ENCODE measurements at regions not wholly inside any gene's neighbourhood (a gene's known extent, or its start where the extent isn't known, plus 50 kb on each side); places are given as distances from the start of the nearest gene placed in this dataset.

DNA sequence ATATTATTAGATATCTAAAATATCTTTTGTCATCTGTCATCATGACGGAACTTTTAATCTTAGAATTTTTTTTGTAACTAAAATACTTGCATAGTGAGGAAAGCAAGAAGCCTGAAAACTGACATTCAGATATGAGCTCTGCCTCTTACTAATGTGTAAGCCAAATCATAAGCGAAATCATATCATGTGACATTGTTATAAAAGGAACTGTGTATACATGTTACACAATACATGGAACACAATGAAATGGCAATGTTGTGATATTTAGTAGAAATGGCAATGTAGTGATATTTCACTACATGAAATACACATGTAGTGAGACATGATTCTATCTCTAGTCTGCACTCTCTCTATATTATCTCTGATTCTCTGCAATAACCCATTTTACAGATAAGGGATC is 1016.4 kb upstream of the PIK3C3 start:
- dilution Hi-C loops (cut with MboI; ENCODE audit: extremely low pct_ligation_motif_present, low sequenced_read_pairs) (no loop called here), intact Hi-C loops (cut with micrococcal nuclease) (loop anchor here (5.0 to 10.0 kb wide), 2 partner anchors 454 to 976 kb away; no protein-coding TSS in a partner anchor)
- POLR2A ChIA-PET, result no interaction called here
- no peak for FAIRE-seq
- H3K79me2 ChIP-seq (ENCODE audit: control insufficient read depth, insufficient read depth, low read length), result no peaks in the 10 kb centered on the region
- no peak overlapping the region for H3K27ac ChIP-seq (ENCODE audit: insufficient read depth, low read depth, low read length)
- H3K4me1 ChIP-seq (ENCODE audit: control insufficient read depth, extremely low read depth, insufficient read depth, low read length), result no peaks in the 10 kb centered on the region
- H3K9me1 ChIP-seq (replicated peaks; ENCODE audit: control insufficient read depth, extremely low read depth, insufficient read depth, low read length), result no peaks in the 10 kb centered on the region
- H3K4me2 ChIP-seq (ENCODE audit: insufficient read depth, low read length), result no peak overlapping the region
- H4K20me1 ChIP-seq (replicated peaks; ENCODE audit: control insufficient read depth, extremely low read depth, insufficient read depth, low read length), result no peaks in the 10 kb centered on the region
- no peak overlapping the region for H3K9ac ChIP-seq (replicated peaks; ENCODE audit: extremely low read depth, insufficient read depth, low read length)
- no peak overlapping the region for H2AFZ ChIP-seq (ENCODE audit: low read depth, low read length)
- CTCF ChIA-PET, result no interaction called here
- no peak for DNase-seq (ENCODE audit: low read depth, low spot score)
- H3K27me3 ChIP-seq (ENCODE audit: control insufficient read depth in 2 of 2, insufficient read depth in 2 of 2, low read length in 2 of 2), result no peaks in the 10 kb centered on the region
- no TSS peak for BruUV-seq (replicated peaks)
- no peak overlapping the region for H3K4me3 ChIP-seq (replicated peaks in 1 of 3; ENCODE audit: insufficient read depth in 1 of 3, low read depth in 1 of 3, low read length in 3 of 3)
- TF ChIP-seq POLR2A (IDR thresholded peaks at IDR 0.05; ENCODE audit: low read depth, low read length) (no peak), POLR2AphosphoS5 (IDR thresholded peaks at IDR 0.05; ENCODE audit: insufficient read depth, low read depth, low read length) (no peak), FOS (IDR thresholded peaks at IDR 0.05; ENCODE audit: borderline replicate concordance, insufficient read depth, low read length) (no peak), EZH2 (IDR thresholded peaks at IDR 0.05; ENCODE audit: borderline replicate concordance, low read depth, low read length, severe bottlenecking) (no peak), JUN (IDR thresholded peaks at IDR 0.05; ENCODE audit: borderline replicate concordance, insufficient read depth, insufficient read length, low read depth) (no peak), GATA2 (IDR thresholded peaks at IDR 0.05; ENCODE audit: insufficient read depth, insufficient read length, low read depth, low read length) (no peak), MYC (IDR thresholded peaks at IDR 0.05; ENCODE audit: low read depth, low read length) (no peak)
- TF ChIP-seq, protein P1, sequence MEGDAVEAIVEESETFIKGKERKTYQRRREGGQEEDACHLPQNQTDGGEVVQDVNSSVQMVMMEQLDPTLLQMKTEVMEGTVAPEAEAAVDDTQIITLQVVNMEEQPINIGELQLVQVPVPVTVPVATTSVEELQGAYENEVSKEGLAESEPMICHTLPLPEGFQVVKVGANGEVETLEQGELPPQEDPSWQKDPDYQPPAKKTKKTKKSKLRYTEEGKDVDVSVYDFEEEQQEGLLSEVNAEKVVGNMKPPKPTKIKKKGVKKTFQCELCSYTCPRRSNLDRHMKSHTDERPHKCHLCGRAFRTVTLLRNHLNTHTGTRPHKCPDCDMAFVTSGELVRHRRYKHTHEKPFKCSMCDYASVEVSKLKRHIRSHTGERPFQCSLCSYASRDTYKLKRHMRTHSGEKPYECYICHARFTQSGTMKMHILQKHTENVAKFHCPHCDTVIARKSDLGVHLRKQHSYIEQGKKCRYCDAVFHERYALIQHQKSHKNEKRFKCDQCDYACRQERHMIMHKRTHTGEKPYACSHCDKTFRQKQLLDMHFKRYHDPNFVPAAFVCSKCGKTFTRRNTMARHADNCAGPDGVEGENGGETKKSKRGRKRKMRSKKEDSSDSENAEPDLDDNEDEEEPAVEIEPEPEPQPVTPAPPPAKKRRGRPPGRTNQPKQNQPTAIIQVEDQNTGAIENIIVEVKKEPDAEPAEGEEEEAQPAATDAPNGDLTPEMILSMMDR (IDR thresholded peaks at IDR 0.05; ENCODE audit: extremely low read depth in 1 of 2, insufficient read depth in 1 of 2, low read depth in 1 of 2, low read length in 2 of 2), result no peak
- TF ChIP-seq, protein P2, sequence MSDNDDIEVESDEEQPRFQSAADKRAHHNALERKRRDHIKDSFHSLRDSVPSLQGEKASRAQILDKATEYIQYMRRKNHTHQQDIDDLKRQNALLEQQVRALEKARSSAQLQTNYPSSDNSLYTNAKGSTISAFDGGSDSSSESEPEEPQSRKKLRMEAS (IDR thresholded peaks at IDR 0.05; ENCODE audit: insufficient read depth, insufficient read length), result no peak
- H3K9me3 ChIP-seq (replicated peaks; ENCODE audit: control insufficient read depth, insufficient read depth, low read length), result no peaks in the 10 kb centered on the region
- H3K36me3 ChIP-seq (ENCODE audit: control insufficient read depth in 2 of 2, extremely low read depth in 1 of 2, insufficient read depth in 2 of 2, low read length in 2 of 2), result no peaks in the 10 kb centered on the region

Measured in endothelial cell of umbilical vein (primary cell).